ENCODE measurements at regions not wholly inside any gene's neighbourhood (a gene's known extent, or its start where the extent isn't known, plus 50 kb on each side); places are given as distances from the start of the nearest gene placed in this dataset.

- H3K36me3 ChIP-seq (ENCODE audit: control insufficient read depth, insufficient read depth, low read length) = no peaks in the 10 kb centered on the region
- H3K4me1 ChIP-seq (ENCODE audit: control insufficient read depth, extremely low read depth, insufficient read depth, low read length) = no peaks in the 10 kb centered on the region
- H3K9me3 ChIP-seq (ENCODE audit: control insufficient read depth, insufficient read depth, low read depth, low read length) = no peaks in the 10 kb centered on the region
- no peak overlapping the region for H2AFZ ChIP-seq (ENCODE audit: low read length)
- DNase-seq (ENCODE audit: low read depth in 2 of 2) = no peak
- H3K9ac ChIP-seq (ENCODE audit: insufficient read depth, low read length) = no peak overlapping the region
- TF ChIP-seq CTCF (conservative IDR thresholded peaks at IDR 0.05 in 1 of 2, IDR thresholded peaks at IDR 0.05 in 1 of 2; ENCODE audit: low read depth in 1 of 2, low read length in 2 of 2) (no peak), EZH2 (IDR thresholded peaks at IDR 0.05; ENCODE audit: low read length, missing control alignments) (no peak)
- no peaks in the 10 kb centered on the region for H3K27me3 ChIP-seq (ENCODE audit: control insufficient read depth, insufficient read depth, low read length)
- H3K4me3 ChIP-seq (replicated peaks in 1 of 4; ENCODE audit: control extremely low read depth in 1 of 4, insufficient read depth in 1 of 4, low read depth in 3 of 4, low read length in 4 of 4) = no peak overlapping the region
- no peak overlapping the region for H3K27ac ChIP-seq (ENCODE audit: insufficient read depth, low read length)
- H4K20me1 ChIP-seq (ENCODE audit: control insufficient read depth, extremely low read depth, insufficient read depth, low read length) = no peaks in the 10 kb centered on the region
- no peaks in the 10 kb centered on the region for H3K79me2 ChIP-seq (ENCODE audit: control insufficient read depth, insufficient read depth, low read length)
- no peak overlapping the region for H3K4me2 ChIP-seq (ENCODE audit: extremely low read depth, insufficient read depth, low read length)
Measured at GRCh38 chr10:84996580-84996979, 668.2 kb downstream of the CCSER2 start.

- Histone ChIP-seq H3K36me3 (ENCODE audit: control insufficient read depth, insufficient read depth, low read length) (no peaks in the 10 kb centered on the region), H3K79me2 (ENCODE audit: control insufficient read depth, insufficient read depth, low read length) (no peaks in the 10 kb centered on the region), H3K27ac (ENCODE audit: insufficient read depth, low read length) (no peak overlapping the region), H3K4me2 (ENCODE audit: extremely low read depth, insufficient read depth, low read length) (no peak overlapping the region), H3K4me1 (ENCODE audit: control insufficient read depth, extremely low read depth, insufficient read depth, low read length) (no peaks in the 10 kb centered on the region), H4K20me1 (ENCODE audit: control insufficient read depth, extremely low read depth, insufficient read depth, low read length) (no peaks in the 10 kb centered on the region), H3K4me3 (replicated peaks in 1 of 4; ENCODE audit: control extremely low read depth in 1 of 4, insufficient read depth in 1 of 4, low read depth in 3 of 4, low read length in 4 of 4) (no peak overlapping the region), H3K27me3 (ENCODE audit: control insufficient read depth, insufficient read depth, low read length) (no peaks in the 10 kb centered on the region), H2AFZ (ENCODE audit: low read length) (no peak overlapping the region), H3K9ac (ENCODE audit: insufficient read depth, low read length) (no peak overlapping the region), H3K9me3 (ENCODE audit: control insufficient read depth, insufficient read depth, low read depth, low read length) (no peaks in the 10 kb centered on the region)
- no peak for TF ChIP-seq EZH2 (IDR thresholded peaks at IDR 0.05; ENCODE audit: low read length, missing control alignments)
- TF ChIP-seq CTCF (conservative IDR thresholded peaks at IDR 0.05 in 1 of 2, IDR thresholded peaks at IDR 0.05 in 1 of 2; ENCODE audit: low read depth in 1 of 2, low read length in 2 of 2) = no peak
- DNase-seq (ENCODE audit: low read depth in 2 of 2) = no peak
Measured at GRCh38 chr10:84997870-84998269, 669.5 kb downstream of the CCSER2 start.

- no peaks in the 10 kb centered on the region for H3K27me3 ChIP-seq (ENCODE audit: control insufficient read depth, insufficient read depth, low read length)
- DNase-seq (ENCODE audit: low read depth in 2 of 2) = no peak
- no peaks in the 10 kb centered on the region for H3K4me1 ChIP-seq (ENCODE audit: control insufficient read depth, extremely low read depth, insufficient read depth, low read length)
- no peaks in the 10 kb centered on the region for H4K20me1 ChIP-seq (ENCODE audit: control insufficient read depth, extremely low read depth, insufficient read depth, low read length)
- no peak overlapping the region for H3K27ac ChIP-seq (ENCODE audit: insufficient read depth, low read length)
- no peaks in the 10 kb centered on the region for H3K36me3 ChIP-seq (ENCODE audit: control insufficient read depth, insufficient read depth, low read length)
- no peak overlapping the region for H3K4me2 ChIP-seq (ENCODE audit: extremely low read depth, insufficient read depth, low read length)
- H2AFZ ChIP-seq (ENCODE audit: low read length) = no peak overlapping the region
- H3K9ac ChIP-seq (ENCODE audit: insufficient read depth, low read length) = no peak overlapping the region
- no peaks in the 10 kb centered on the region for H3K79me2 ChIP-seq (ENCODE audit: control insufficient read depth, insufficient read depth, low read length)
- TF ChIP-seq CTCF (conservative IDR thresholded peaks at IDR 0.05 in 1 of 2, IDR thresholded peaks at IDR 0.05 in 1 of 2; ENCODE audit: low read depth in 1 of 2, low read length in 2 of 2) (no peak), EZH2 (IDR thresholded peaks at IDR 0.05; ENCODE audit: low read length, missing control alignments) (no peak)
- H3K4me3 ChIP-seq (replicated peaks in 1 of 4; ENCODE audit: control extremely low read depth in 1 of 4, insufficient read depth in 1 of 4, low read depth in 3 of 4, low read length in 4 of 4) = no peak overlapping the region
- H3K9me3 ChIP-seq (ENCODE audit: control insufficient read depth, insufficient read depth, low read depth, low read length) = no peaks in the 10 kb centered on the region
Measured at GRCh38 chr10:84999929-85000328, 671.5 kb downstream of the CCSER2 start.

Data from fibroblast of lung (primary cell).